ENCODE measurements at regions not wholly inside any gene's neighbourhood (a gene's known extent, or its start where the extent isn't known, plus 50 kb on each side); places are given as distances from the start of the nearest gene placed in this dataset.
"Not testable (repeated sequence)": the region's sequence is repeated elsewhere in the genome, so short reads cannot be mapped to it uniquely, and the experiment has no call there.

DNA sequence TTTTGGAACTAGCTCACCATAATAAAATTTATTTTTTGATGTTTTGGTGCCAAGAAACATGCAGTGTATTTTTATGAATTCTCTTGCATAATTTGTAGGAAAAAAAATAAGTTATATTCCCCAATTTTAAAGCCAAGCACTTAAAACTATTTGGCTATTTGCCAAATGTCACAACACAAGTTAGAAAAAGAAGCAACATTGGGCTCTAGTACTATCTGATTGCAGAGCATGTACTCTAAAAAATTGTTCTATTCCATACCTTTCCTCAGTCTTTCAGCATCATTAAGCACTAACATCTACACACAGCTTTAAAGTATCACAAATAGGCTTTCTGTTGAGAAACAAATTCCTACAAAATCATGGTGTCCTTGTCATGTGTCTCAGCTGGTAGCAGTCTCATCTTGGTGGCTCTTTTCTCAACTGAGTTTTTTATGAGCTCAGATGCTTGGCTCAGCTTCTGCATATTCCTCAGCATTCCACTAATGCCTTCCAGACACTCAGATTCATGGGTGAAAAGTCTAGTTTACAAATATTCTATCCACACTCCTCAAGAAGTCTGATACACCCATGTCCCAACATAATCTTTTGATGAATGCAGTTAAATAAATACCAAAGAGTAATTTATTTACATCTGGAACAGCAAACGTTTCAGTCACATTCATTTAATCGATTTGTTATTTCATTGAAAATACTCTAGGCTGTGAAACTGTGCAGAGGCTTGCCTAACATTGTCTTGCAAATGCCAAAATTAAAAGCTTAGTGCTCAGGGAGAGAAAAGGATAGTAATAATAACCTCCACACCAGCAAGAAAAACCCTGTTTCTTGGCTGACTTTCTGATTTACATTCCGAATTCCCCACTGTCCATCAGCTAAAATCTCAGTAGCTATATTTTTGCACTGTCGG is 2209.9 kb downstream of the PCDH7 start:
- no peak for DNase-seq (ENCODE audit: low read depth)

DNA sequence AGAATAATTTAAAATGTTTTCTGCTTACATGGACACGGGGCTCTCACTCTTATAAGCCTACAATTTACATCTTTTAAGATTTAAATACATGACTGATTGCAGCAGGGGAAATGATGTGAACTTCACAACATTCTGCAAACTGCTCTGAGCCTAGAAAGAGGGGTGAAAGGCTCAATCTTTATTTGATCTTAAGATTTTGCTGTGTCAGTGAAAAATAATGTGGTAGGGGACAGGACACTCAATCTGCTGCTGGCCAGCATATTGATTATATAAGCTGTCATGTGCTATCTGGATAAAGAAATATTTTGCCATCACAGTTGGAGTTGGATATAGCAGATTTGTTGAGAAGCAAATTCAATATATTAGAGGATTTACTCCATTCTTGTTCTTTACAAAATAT is 2210.5 kb downstream of the PCDH7 start:
- no peak for DNase-seq (ENCODE audit: low read depth)

DNA sequence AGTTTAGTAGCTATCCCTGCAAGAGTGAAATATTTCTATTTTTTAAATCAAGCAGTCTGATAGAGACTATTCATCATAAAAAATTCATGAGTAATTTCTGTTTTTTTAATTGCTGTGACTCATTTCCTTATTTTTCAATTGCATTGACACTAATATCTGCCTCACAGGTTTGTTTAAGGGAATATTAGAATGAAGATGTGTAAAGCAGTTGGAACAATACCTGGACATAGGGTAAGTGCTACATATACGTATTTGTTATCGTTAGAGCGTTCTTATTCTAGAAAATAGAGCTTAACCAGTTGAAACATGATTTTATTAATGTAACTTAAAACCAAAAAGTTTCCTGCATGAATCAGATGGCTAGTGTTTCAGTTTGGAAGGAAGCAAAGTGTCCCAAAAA is 2211.3 kb downstream of the PCDH7 start:
- no peak for DNase-seq (ENCODE audit: low read depth)

DNA sequence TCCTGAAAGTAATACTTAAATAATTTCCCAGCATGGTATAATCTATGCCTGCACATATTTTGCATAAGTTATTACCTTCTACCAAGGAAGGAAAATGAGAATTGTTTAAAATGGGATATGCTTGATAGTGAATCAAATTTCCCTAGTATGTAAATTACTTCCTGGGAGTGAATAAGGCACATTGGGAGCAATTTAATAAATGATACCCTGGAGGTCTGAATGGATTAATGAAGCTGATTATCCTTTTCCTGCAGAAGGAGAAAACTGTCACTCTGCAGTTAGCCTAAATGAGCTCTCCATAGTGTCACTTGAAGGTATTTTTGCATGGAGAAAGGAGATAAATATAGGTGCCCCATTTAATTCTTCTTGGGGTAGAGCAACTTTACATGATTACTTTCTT is 2212.0 kb downstream of the PCDH7 start:
- no peak for DNase-seq (ENCODE audit: low read depth)

DNA sequence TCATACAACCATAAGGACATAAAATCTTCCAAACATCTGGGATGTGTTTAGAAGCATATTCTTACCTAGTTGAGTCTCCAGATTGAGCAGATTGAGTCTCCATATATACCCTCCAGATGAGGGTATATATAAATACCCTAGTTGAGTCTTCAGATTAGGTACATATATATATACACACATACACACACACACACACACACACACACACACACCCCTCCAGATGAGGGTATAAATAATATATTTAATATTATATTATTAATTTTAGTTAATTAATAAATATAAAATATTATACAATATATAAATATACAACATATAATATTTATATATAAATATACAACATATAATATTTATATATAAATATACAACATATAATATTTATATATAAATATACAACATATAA is 2219.1 kb downstream of the PCDH7 start:
- DNase-seq (ENCODE audit: low read depth), result not testable (repeated sequence)

DNA sequence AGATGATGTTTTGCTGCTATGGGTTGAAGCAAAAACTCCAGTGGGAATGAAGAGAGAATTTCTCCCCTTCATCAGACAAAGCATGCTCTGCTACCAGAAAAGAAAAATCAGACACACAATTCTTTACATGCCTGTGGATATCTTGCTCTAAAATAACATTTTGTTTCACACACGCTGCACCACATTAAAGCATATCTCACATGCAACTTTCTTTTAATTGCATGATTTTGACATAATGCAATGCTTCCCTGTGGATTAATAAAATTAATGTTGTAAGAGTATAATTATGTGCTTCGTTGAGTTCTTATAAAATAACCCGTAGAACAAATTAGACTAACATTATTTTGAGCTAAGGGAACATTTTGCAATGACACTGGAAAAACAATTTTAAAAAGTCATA is 2230.7 kb downstream of the PCDH7 start:
- DNase-seq (ENCODE audit: low read depth), result no peak

DNA sequence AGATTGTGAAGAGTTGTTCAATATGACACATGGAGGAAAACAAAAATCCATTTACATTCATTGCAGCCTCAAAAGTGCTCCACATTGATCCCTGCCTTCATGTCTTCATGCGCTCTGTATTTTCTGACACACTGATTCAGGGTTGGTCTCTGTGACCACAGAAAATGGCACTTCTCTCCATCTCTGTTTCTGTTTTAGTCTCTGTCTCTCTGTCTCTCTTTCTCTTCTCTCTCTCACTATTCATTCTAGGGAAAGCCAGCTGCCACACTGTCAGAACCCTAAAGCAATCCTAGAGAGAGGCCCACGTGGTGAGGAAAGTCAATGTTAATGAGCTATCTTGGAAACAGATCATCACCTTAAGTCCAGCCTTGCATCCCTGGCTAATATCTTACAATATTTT is 2238.4 kb downstream of the PCDH7 start:
- DNase-seq (ENCODE audit: low read depth), result no peak

DNA sequence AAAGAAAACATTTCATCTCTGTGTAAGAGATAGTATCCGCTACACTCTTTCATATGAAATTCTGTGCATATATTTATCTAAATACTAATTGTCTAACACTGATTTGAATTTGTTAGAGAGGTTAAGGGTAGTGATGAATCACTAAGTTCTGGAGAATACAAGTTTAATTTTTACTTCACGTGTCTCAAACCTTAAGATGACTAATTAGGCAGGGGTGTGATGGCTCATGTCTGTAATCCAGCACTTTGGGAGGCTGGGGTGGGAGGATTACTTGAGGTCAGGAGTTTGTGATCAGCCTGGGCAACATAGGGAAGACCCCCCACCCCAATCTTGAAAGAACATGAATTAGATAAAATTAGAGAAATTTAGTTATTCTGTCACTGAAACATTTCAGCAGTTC is 2241.9 kb downstream of the PCDH7 start:
- DNase-seq (ENCODE audit: low read depth), result no peak

DNA sequence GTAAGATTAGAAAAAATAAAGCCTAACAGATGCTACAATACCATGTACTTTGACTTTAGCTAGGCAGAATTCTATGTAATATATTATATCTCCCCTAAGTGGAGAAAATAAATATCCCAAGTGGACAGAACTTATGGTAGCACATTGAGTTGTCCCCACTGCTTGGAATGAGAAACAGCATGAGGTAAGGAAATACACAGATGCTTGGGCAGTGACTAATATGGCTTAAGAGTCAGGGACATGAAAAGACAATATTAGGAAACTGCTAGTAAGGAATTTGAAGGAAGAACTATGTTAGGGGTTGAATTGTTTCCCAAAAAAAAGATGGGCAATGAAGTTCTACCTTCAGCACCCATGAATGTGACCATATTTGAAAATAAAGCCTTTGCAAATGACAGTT is 2265.1 kb downstream of the PCDH7 start:
- peak; percentile 66 for DNase-seq (ENCODE audit: low read depth)

DNA sequence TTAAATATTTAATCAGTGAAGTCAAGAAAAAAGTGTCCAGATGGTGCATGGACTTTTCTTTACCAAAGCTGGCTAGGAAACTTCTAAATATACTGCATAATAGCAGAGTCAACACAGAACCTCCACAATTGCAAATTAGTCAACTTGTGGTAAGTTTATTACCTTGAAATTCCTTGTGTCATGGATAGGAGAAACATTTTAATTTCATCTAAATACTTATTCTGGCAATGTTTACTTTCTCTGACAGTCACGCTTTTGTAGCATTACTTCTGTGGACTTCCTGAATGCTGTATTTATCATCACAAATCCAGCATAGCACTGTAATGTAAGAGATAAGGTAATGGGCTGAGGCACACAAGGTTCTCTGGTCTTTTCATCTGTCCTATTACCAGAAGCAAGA is 2266.1 kb downstream of the PCDH7 start:
- no peak for DNase-seq (ENCODE audit: low read depth)

DNA sequence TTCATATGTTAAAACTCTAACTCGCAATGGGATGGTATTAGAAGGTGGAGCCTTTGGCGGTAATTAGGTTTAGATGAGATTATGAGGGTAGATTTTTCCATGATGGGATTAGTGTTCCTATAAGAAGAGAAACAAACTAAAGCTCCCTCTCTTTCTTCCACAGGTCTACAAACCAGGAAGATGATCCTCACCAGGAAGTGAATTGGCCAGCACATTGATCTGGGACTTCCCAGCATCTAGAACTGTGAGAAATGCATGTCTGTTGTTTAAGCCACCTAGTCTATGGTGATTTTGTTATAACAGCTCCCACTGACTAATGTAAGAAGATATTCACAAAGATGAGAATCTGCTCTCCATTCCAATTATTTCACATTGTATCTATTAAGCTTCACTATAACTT is 2266.9 kb downstream of the PCDH7 start:
- no peak for DNase-seq (ENCODE audit: low read depth)

DNA sequence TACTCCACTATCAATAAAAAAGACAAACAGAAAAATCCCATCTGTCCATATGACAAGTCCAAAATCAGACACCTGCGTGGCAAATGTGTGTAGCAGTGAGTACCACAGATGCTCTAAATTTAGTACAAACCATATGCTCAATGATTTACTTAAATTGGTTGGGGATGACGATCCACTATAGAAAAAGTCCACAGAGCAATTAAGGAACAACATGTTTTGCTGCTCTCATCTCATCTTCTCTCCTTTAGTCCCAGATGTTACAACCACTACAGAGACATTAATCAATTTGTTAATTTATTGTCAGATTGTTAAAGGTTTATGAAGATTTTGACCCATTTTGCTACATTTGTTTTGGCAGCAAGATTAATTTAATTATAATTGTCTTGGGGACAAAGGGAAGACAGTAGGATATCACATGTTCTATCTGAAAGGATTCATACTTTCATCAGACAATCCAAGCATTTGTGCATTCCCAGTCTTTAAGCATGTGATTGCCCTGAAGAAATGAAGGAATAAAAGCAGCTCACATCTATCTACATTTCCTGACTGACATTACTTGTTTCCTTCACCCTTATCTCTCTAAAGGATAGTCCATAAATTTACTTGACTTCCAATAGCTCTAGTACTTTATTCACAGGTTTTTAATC is 2268.1 kb downstream of the PCDH7 start:
- DNase-seq (ENCODE audit: low read depth), result no peak

DNA sequence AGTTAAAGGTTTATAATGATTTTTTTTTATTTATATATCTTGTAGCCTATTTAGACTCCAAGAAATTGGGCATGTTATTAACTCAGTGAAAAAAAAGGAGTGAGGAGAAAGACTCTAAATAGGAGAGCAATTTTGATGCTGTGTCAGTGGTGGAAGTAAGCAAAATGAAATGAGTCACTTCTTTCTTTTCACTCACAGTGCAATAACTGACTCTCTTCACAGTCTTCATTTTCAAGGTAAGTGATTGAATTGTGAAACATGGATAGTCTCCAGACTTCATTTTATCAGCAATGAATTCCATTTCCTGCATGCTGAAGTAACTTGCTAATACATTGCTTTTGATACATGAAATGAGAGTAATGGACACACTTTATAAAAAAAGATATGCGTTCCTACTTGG is 2271.5 kb downstream of the PCDH7 start:
- peak; percentile 10 for DNase-seq (ENCODE audit: low read depth)

DNA sequence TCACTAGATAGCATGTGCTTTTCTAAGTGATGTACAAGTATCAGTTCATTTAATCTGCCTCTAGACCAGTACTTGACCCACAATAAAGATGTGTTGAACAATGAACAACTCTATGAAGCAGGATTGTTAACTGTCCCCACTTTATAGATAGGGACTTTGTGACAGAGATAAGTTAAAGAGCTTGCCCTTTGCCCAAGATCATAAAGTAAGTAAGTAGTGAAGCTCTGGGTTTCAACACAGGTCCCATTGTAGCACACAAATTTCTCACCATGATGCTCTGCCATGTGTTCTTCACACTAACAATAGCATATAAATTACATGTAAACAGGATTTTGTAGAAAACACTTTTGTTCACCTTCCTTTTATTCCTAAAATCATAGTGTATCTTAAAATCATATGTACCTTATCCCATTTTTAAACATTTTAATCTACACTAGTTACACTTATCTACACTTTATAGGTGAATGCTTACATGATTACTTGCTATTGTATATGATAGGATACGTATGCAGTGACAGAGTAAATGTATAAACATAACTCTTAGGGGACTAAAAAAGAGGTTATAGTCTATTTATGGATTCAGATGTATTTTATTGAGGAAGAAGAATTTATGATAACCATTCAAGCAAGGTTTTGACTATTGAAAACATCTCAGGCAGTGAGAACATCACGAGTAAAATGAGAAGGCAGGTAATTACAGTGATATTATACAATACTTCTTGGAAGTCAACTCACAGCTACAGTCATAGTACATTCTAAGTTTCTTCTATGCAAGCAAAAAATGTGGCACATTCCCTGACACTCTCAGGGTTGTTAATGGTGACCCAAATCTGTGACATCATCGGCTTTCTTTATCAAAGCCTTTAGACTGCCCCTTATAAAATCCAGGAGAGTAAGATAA is 2275.1 kb downstream of the PCDH7 start:
- no peak for DNase-seq (ENCODE audit: low read depth)

DNA sequence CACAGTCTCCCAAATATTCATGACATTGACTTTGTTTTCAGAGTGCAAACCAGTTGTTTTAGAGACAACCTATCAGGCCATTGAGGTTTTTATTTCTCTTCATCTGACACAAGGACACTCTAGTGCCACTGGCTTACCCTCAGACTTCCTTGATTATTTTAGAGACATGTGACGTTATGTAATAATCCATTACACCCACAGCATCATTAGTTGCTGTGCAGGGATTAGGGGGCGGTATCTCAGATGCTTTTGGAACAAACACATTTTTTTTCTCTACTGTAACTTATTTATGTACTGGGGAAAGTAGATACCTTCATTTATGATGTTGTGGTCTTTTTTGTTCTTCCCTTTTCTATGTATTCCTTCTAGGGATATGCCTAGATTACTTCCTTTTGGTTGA is 2293.1 kb downstream of the PCDH7 start:
- DNase-seq (ENCODE audit: low read depth), result no peak

DNA sequence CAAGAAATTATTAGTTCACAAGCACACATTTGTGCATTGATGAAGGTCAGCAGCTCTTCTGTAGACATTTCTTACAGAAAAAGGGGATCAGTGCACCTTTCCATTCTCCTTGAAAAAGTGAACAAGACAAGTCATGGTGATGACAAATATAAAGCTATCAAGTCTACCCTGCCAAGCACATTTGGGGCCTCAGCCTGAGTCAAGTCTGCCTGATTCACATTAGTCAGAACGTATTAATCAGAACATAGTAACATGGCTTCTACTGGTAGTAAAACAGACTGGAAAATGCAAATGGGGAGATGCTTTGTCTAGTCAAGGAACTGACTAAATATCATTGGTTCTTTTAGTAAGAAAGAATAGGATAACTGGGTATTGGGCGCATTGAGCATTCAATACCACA is 2305.1 kb downstream of the PCDH7 start:
- DNase-seq (ENCODE audit: low read depth), result peak; percentile 4

DNA sequence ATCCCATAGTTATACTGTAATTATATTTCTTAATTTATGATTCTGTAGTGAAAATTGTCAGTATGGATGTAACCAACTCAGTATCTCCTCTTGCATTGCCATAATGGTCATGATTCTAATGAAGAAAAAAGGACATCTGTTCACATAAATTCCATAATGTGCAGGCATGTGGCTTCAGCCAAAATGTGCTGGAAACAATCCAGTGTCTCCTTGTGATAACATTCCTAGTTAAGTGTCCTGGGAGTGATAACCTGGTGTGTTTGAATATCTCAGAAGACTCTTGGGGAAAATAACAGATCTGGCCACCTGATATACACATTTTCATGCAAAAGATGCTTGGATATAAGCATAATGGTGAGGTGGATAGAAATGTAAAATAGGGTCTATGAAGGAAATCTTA is 2309.8 kb downstream of the PCDH7 start:
- no peak for DNase-seq (ENCODE audit: low read depth)

DNA sequence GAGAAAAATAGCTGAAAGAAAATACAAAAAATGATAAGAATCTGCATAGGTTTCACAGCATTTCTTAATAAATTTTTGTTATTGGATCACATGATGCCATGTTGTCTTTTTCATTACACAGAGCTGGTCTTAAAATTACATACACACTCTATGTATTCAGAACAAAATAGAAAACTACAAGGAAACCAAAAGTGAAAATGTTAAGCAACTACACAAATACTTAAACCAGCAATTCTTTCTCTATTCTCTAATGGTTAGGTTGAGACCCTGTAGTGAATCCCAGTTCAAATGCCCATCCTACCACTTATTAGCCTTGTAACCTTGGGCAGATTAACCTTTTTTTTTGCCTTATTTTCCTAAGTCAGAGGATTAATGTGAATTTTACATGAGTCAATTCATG is 2311.2 kb downstream of the PCDH7 start:
- no peak for DNase-seq (ENCODE audit: low read depth)

DNA sequence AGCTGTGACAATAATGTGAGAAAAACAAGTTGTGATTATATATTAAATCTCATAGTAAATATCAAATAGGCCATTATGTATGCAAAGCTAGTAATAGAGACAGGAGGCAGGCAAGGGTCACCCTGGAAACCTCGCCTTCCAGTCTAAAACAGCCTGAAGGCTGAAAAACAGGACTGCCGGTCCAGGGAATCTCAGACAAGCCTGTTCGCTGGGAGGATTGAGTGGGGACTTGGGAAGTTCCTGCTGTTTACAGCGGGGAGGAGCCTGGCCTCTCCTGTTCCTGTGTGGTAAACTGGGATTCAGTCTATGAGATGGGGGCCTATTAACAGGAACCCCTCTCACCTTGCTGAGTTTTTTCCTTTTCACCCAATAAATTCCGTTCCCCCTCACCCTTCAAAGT is 2317.3 kb downstream of the PCDH7 start:
- no peak for DNase-seq (ENCODE audit: low read depth)

DNA sequence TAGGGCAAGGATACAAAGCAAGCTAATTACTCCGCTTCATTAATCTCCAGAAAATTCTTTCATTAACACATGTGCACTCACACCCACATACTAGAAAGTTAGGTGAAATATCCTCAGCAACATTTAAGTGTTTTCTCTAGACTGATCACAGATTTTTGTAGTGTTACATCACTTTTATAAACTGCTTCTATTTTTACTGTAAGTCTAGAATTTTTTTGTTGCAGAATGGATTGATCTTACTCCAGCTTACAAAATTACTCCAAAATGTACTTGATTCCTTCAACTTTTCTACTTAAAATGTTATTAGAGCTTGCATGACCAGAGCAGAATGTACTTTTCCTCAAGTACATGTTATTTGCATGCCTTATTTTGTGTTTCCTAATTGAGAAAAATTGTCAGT is 2325.2 kb downstream of the PCDH7 start:
- no peak for DNase-seq (ENCODE audit: low read depth)

DNA sequence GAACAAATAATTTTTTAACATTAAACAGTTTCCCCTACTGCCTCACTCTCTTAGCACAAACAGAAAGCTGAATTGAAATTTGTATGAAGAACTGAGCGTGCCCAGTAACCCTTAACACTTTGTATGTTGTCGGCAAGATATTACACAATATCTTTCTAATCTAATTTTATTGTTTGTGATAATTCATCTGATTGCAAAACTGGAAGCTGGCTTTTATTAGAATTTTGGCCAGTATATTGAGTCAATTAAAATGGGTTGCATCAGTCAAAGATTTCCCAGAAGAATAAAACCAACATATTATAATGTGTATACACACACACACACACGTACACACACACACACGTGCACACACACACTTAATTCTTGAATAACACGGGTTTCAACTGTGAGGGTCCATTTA is 2332.1 kb downstream of the PCDH7 start:
- DNase-seq (ENCODE audit: low read depth), result no peak

DNA sequence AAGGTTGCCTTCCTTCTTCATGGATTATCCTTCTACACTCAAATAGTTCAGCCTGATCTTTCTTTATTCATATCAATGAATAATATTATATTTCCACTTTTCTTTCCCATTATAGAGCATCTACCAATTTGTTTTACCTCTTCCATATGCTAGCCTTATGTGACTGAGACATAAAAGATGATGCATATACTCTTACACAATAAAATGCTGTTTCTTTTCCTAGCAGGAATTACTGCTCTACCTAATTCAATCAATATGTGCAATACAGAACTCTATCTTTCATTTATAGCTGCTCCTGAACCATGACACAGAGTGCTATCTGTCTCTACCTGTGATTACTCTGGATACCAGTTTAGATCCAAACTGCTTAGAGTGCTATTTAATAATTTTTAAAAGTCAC is 2334.0 kb downstream of the PCDH7 start:
- DNase-seq (ENCODE audit: low read depth), result no peak
